HEK293T (cell line): ENCODE measurements at regions not wholly inside any gene's neighbourhood (a gene's known extent, or its start where the extent isn't known, plus 50 kb on each side); places are given as distances from the start of the nearest gene placed in this dataset.

ENCODE experiments used
- BHLHE40 ChIP-seq: fragments of 450-650 bp; IDR thresholded peaks from 2 replicates; pipeline ENCODE4 v1.6.1; 2016; ENCODE audit warnings: mild to moderate bottlenecking, moderate library complexity, borderline replicate concordance
- ELF4 ChIP-seq: fragments of 450-650 bp; IDR thresholded peaks from 2 replicates; pipeline ENCODE4 v1.6.1; 2017; ENCODE audit warnings: antibody characterized with exemption
- FOXA1 ChIP-seq: fragments of 450-650 bp; IDR thresholded peaks from 2 replicates; pipeline ENCODE4 v1.6.1; 2016; ENCODE audit warnings: mild to moderate bottlenecking
- FOXK2 ChIP-seq: fragments of 450-650 bp; IDR thresholded peaks from 2 replicates; pipeline ENCODE4 v1.6.1; 2016; ENCODE audit warnings: mild to moderate bottlenecking
- HDGF ChIP-seq: fragments of 450-650 bp; IDR thresholded peaks from 2 replicates; pipeline ENCODE4 v1.6.1; 2017; ENCODE audit warnings: antibody characterized with exemption, borderline replicate concordance
- L3MBTL2 ChIP-seq: fragments of 450-650 bp; conservative IDR thresholded peaks from 2 replicates; pipeline ENCODE4 v1.6.1; 2016; ENCODE audit warnings: mild to moderate bottlenecking
- SP1 ChIP-seq: fragments of 450-650 bp; IDR thresholded peaks from 2 replicates; pipeline ENCODE4 v1.6.1; 2017
- SUZ12 ChIP-seq: fragments of 450-650 bp; IDR thresholded peaks from 2 replicates; pipeline ENCODE4 v1.6.1; 2016; ENCODE audit warnings: mild to moderate bottlenecking
- TARDBP ChIP-seq: fragments of 450-650 bp; IDR thresholded peaks from 2 replicates; pipeline ENCODE4 v1.6.1; 2016

GRCh38 chr2:226159875-226160479, 639.6 kb downstream of the IRS1 start:
- TF ChIP-seq SP1 (no peak), TARDBP (no peak), FOXK2 (no peak), L3MBTL2 (no peak), ELF4 (no peak), SUZ12 (no peak), BHLHE40 (no peak), FOXA1 (no peak), HDGF (no peak)
